WTC11 (cell line): ENCODE measurements at regions not wholly inside any gene's neighbourhood (a gene's known extent, or its start where the extent isn't known, plus 50 kb on each side); places are given as distances from the start of the nearest gene placed in this dataset.

Experiments used
- ATF1 ChIP-seq: sonication (generic); formaldehyde crosslinking; IDR thresholded peaks from 2 replicates; pipeline ENCODE4 v1.8.1; 2023; ENCODE audit warnings: mild to moderate bottlenecking, moderate library complexity, missing genetic modification reagents
- CREM ChIP-seq: sonication (generic); formaldehyde crosslinking; IDR thresholded peaks from 2 replicates; pipeline ENCODE4 v1.8.1; 2022; ENCODE audit warnings: mild to moderate bottlenecking, missing genetic modification reagents, moderate library complexity
- HMGA2 ChIP-seq: fragments of 250-450 bp; sonication (Bioruptor Pico); IDR thresholded peaks from 2 replicates; pipeline ENCODE4 v1.4.0; 2021; ENCODE audit warnings: mild to moderate bottlenecking, moderate library complexity
- SOX15 ChIP-seq: fragments of 250-450 bp; sonication (Bioruptor Pico); IDR thresholded peaks from 2 replicates; pipeline ENCODE4 v1.9.0; 2021; ENCODE audit warnings: mild to moderate bottlenecking
- SP1 ChIP-seq: sonication (generic); formaldehyde crosslinking; conservative IDR thresholded peaks from 2 replicates; pipeline ENCODE4 v1.8.1; 2022; ENCODE audit warnings: missing genetic modification reagents
- TCF7 ChIP-seq: sonication (generic); formaldehyde crosslinking; IDR thresholded peaks from 2 replicates; pipeline ENCODE4 v1.8.0; 2022; ENCODE audit warnings: mild to moderate bottlenecking, low read depth, missing genetic modification reagents, moderate library complexity
- ZNF423 ChIP-seq: fragments of 250-450 bp; sonication (Bioruptor Pico); IDR thresholded peaks from 2 replicates; pipeline ENCODE4 v2.1.2; 2022; ENCODE audit warnings: mild to moderate bottlenecking, moderate library complexity
- TF ChIP-seq, protein P1 (sequence below): sonication (generic); formaldehyde crosslinking; IDR thresholded peaks from 2 replicates; pipeline ENCODE4 v1.8.1; 2023; ENCODE audit warnings: mild to moderate bottlenecking, missing genetic modification reagents
- TF ChIP-seq, protein P2 (sequence below): sonication (generic); formaldehyde crosslinking; IDR thresholded peaks from 2 replicates; pipeline ENCODE4 v1.8.1; 2022; ENCODE audit warnings: mild to moderate bottlenecking, missing genetic modification reagents, moderate library complexity, borderline replicate concordance
- TF ChIP-seq, protein P3 (sequence below): sonication (generic); formaldehyde crosslinking; IDR thresholded peaks from 2 replicates; pipeline ENCODE4 v1.8.1; 2023; ENCODE audit warnings: mild to moderate bottlenecking, missing genetic modification reagents, moderate library complexity
- TF ChIP-seq, protein P4 (sequence below): fragments of 250-450 bp; sonication (Bioruptor Pico); IDR thresholded peaks from 2 replicates; pipeline ENCODE4 v2.1.2; 2022; ENCODE audit warnings: mild to moderate bottlenecking, moderate library complexity

DNA sequence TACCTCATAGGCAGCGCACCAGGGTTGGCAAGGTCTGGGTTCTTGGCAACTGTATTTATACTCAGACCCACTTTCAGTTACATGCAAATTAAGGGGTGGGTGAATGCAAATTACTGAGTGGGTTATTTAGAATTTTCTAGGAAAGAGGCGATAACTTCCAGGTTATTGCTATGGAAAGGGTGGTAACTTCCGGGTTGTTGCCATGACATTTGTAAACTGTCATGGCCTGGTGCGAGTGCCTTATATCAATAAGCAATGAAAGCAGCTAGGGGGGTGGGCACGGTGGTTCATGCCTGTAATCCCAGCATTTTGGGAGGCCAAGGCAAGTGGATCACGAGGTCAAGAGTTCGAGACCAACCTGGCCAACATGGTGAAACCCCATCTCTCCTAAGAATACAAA, 57.5 kb upstream of the SLC7A3 start (continued):
- TF ChIP-seq, protein P1, sequence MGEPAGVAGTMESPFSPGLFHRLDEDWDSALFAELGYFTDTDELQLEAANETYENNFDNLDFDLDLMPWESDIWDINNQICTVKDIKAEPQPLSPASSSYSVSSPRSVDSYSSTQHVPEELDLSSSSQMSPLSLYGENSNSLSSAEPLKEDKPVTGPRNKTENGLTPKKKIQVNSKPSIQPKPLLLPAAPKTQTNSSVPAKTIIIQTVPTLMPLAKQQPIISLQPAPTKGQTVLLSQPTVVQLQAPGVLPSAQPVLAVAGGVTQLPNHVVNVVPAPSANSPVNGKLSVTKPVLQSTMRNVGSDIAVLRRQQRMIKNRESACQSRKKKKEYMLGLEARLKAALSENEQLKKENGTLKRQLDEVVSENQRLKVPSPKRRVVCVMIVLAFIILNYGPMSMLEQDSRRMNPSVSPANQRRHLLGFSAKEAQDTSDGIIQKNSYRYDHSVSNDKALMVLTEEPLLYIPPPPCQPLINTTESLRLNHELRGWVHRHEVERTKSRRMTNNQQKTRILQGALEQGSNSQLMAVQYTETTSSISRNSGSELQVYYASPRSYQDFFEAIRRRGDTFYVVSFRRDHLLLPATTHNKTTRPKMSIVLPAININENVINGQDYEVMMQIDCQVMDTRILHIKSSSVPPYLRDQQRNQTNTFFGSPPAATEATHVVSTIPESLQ = no peak
- TF ChIP-seq, protein P2, sequence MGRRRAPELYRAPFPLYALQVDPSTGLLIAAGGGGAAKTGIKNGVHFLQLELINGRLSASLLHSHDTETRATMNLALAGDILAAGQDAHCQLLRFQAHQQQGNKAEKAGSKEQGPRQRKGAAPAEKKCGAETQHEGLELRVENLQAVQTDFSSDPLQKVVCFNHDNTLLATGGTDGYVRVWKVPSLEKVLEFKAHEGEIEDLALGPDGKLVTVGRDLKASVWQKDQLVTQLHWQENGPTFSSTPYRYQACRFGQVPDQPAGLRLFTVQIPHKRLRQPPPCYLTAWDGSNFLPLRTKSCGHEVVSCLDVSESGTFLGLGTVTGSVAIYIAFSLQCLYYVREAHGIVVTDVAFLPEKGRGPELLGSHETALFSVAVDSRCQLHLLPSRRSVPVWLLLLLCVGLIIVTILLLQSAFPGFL (CRISPR knock-in tag) = no peak
- TF ChIP-seq TCF7 (CRISPR knock-in tag) (no peak), CREM (CRISPR knock-in tag) (no peak), SOX15 (no peak), HMGA2 (CRISPR knock-in tag) (no peak), ATF1 (no peak), ZNF423 (CRISPR knock-in tag) (no peak), SP1 (CRISPR knock-in tag) (no peak)
- TF ChIP-seq, protein P3, sequence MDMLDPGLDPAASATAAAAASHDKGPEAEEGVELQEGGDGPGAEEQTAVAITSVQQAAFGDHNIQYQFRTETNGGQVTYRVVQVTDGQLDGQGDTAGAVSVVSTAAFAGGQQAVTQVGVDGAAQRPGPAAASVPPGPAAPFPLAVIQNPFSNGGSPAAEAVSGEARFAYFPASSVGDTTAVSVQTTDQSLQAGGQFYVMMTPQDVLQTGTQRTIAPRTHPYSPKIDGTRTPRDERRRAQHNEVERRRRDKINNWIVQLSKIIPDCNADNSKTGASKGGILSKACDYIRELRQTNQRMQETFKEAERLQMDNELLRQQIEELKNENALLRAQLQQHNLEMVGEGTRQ = no peak
- TF ChIP-seq, protein P4, sequence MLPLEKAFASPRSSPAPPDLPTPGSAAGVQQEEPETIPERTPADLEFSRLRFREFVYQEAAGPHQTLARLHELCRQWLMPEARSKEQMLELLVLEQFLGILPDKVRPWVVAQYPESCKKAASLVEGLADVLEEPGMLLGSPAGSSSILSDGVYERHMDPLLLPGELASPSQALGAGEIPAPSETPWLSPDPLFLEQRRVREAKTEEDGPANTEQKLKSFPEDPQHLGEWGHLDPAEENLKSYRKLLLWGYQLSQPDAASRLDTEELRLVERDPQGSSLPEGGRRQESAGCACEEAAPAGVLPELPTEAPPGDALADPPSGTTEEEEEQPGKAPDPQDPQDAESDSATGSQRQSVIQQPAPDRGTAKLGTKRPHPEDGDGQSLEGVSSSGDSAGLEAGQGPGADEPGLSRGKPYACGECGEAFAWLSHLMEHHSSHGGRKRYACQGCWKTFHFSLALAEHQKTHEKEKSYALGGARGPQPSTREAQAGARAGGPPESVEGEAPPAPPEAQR = no peak
